GM12872 (cell line): ENCODE measurements at regions not wholly inside any gene's neighbourhood (a gene's known extent, or its start where the extent isn't known, plus 50 kb on each side); places are given as distances from the start of the nearest gene placed in this dataset.

Experiments used
- TF ChIP-seq, protein P1 (sequence below): IDR thresholded peaks from 3 replicates; pipeline ENCODE4 v1.5.1; 2011; ENCODE audit warnings: low read depth, mild to moderate bottlenecking, low read length, moderate library complexity; ENCODE audit not compliant: insufficient read depth

GRCh38 chr13:39215971-39216370 is 177.7 kb downstream of the NHLRC3 start:
- TF ChIP-seq, protein P1, sequence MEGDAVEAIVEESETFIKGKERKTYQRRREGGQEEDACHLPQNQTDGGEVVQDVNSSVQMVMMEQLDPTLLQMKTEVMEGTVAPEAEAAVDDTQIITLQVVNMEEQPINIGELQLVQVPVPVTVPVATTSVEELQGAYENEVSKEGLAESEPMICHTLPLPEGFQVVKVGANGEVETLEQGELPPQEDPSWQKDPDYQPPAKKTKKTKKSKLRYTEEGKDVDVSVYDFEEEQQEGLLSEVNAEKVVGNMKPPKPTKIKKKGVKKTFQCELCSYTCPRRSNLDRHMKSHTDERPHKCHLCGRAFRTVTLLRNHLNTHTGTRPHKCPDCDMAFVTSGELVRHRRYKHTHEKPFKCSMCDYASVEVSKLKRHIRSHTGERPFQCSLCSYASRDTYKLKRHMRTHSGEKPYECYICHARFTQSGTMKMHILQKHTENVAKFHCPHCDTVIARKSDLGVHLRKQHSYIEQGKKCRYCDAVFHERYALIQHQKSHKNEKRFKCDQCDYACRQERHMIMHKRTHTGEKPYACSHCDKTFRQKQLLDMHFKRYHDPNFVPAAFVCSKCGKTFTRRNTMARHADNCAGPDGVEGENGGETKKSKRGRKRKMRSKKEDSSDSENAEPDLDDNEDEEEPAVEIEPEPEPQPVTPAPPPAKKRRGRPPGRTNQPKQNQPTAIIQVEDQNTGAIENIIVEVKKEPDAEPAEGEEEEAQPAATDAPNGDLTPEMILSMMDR: no peak

DNA sequence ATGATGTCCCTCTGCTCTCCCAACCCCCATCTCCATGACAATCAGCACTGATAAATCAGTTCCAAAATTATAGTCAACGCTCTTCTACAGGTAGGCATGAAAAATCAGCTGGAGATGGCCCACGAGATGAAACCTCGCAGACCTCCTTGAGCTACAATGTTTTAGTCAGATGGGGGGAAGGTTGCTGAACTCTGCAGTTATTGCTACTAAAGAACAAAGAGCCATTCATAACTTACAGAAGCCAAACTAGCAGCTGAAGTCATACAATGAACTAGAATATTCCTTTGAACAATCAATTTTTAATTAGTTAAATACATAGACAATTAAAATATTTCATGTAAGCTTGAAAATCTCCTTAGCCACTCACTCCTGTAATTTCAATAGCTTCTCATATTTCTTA is 179.2 kb downstream of the NHLRC3 start:
- TF ChIP-seq, protein P1: no peak

- TF ChIP-seq, protein P1: no peak
Observed at GRCh38 chr13:39224671-39225240, 186.5 kb downstream of the NHLRC3 start.

DNA sequence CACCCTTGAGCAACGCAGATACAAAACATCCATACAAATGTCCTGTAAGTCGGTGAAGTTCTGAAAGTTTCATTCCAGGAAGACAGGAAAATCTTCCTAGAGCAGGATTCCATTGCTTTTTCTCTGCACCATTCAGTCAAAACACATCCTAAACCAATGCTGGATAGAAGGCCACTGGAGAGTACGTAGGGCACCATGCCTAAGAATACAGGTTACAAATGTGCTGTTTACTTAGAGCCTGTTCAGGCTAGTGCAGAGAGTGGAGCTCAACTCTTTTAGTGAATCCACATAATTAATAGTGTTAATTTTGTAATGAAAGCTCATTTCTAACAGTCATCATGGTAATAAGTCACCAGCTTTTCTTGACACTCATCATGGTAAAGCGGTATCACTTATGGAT is 187.6 kb downstream of the NHLRC3 start:
- TF ChIP-seq, protein P1: no peak

- TF ChIP-seq, protein P1: no peak
Observed at GRCh38 chr13:39226359-39226758, 188.1 kb downstream of the NHLRC3 start.

- TF ChIP-seq, protein P1: no peak
Observed at GRCh38 chr13:39232401-39232980, 194.2 kb downstream of the NHLRC3 start.

GRCh38 chr13:39232999-39233398 is 194.7 kb downstream of the NHLRC3 start:
- TF ChIP-seq, protein P1: no peak
